K562 (cell line): ENCODE measurements at regions not wholly inside any gene's neighbourhood (a gene's known extent, or its start where the extent isn't known, plus 50 kb on each side); places are given as distances from the start of the nearest gene placed in this dataset.

Experiments used
- E2F8 ChIP-seq: fragments of 450-650 bp; IDR thresholded peaks from 2 replicates; pipeline ENCODE4 v1.7.1; 2018; ENCODE audit warnings: mild to moderate bottlenecking, low read depth; ENCODE audit not compliant: partially characterized antibody
- FOXJ2 ChIP-seq: fragments of 200-800 bp; sonication (Bioruptor generic); IDR thresholded peaks from 2 replicates; pipeline ENCODE4 v1.6.1; 2016; ENCODE audit warnings: missing genetic modification characterization, missing compliant biosample characterization
- ILK ChIP-seq: fragments of 450-650 bp; IDR thresholded peaks from 2 replicates; pipeline ENCODE4 v1.6.1; 2016; ENCODE audit warnings: missing genetic modification characterization, low read depth, mild to moderate bottlenecking, missing compliant biosample characterization, moderate library complexity, borderline replicate concordance
- KHSRP ChIP-seq: fragments of 450-650 bp; IDR thresholded peaks from 2 replicates; pipeline ENCODE4 v1.6.1; 2017
- MAFG ChIP-seq: fragments of 450-650 bp; conservative IDR thresholded peaks from 2 replicates; pipeline ENCODE4 v1.6.1; 2016; ENCODE audit warnings: missing genetic modification characterization, missing compliant biosample characterization
- MTA3 ChIP-seq: fragments of 450-650 bp; formaldehyde crosslinking; IDR thresholded peaks from 2 replicates; pipeline ENCODE4 v1.6.1; 2017; ENCODE audit warnings: mild to moderate bottlenecking, borderline replicate concordance
- MYC ChIP-seq, 2 experiments: fragments of 250-450 bp in 1 of 2; sonication (Bioruptor Pico) in 1 of 2; IDR thresholded peaks; 2 replicates each; pipeline versions ENCODE4 v1.5.1 to v1.6.1; 2012 to 2021; ENCODE audit warnings: low read depth in 2 of 2, borderline replicate concordance in 1 of 2, improper control_type of control experiment in 1 of 2, low read length in 1 of 2, mild to moderate bottlenecking in 1 of 2, moderate library complexity in 1 of 2
- XRCC5 ChIP-seq: fragments of 200-400 bp; formaldehyde crosslinking; IDR thresholded peaks from 2 replicates; pipeline ENCODE4 v1.6.1; 2017; ENCODE audit warnings: low read depth, mild to moderate bottlenecking, low read length
- ZHX1 ChIP-seq: fragments of 150-350 bp; conservative IDR thresholded peaks from 2 replicates; pipeline ENCODE4 v1.6.1; 2014; ENCODE audit warnings: low read length
- ZNF436 ChIP-seq: fragments of 250-450, 450-650 bp; sonication (Bioruptor Pico); formaldehyde crosslinking; IDR thresholded peaks from 2 replicates; pipeline ENCODE4 v1.7.0; 2020; ENCODE audit warnings: mild to moderate bottlenecking
- TF ChIP-seq, protein P1 (sequence below): fragments of 200-800 bp; sonication (Bioruptor generic); IDR thresholded peaks from 2 replicates; pipeline ENCODE4 v1.6.1; 2016; ENCODE audit warnings: missing genetic modification characterization, missing compliant biosample characterization
- TF ChIP-seq, protein P2 (sequence below): fragments of 250-450 bp; sonication (Bioruptor Pico); IDR thresholded peaks from 2 replicates; pipeline ENCODE4 v1.4.0; 2020; ENCODE audit warnings: mild to moderate bottlenecking

GRCh38 chr6:14950103-14950969 lies 295.5 kb upstream of the JARID2 start (continued):
- TF ChIP-seq, protein P1, sequence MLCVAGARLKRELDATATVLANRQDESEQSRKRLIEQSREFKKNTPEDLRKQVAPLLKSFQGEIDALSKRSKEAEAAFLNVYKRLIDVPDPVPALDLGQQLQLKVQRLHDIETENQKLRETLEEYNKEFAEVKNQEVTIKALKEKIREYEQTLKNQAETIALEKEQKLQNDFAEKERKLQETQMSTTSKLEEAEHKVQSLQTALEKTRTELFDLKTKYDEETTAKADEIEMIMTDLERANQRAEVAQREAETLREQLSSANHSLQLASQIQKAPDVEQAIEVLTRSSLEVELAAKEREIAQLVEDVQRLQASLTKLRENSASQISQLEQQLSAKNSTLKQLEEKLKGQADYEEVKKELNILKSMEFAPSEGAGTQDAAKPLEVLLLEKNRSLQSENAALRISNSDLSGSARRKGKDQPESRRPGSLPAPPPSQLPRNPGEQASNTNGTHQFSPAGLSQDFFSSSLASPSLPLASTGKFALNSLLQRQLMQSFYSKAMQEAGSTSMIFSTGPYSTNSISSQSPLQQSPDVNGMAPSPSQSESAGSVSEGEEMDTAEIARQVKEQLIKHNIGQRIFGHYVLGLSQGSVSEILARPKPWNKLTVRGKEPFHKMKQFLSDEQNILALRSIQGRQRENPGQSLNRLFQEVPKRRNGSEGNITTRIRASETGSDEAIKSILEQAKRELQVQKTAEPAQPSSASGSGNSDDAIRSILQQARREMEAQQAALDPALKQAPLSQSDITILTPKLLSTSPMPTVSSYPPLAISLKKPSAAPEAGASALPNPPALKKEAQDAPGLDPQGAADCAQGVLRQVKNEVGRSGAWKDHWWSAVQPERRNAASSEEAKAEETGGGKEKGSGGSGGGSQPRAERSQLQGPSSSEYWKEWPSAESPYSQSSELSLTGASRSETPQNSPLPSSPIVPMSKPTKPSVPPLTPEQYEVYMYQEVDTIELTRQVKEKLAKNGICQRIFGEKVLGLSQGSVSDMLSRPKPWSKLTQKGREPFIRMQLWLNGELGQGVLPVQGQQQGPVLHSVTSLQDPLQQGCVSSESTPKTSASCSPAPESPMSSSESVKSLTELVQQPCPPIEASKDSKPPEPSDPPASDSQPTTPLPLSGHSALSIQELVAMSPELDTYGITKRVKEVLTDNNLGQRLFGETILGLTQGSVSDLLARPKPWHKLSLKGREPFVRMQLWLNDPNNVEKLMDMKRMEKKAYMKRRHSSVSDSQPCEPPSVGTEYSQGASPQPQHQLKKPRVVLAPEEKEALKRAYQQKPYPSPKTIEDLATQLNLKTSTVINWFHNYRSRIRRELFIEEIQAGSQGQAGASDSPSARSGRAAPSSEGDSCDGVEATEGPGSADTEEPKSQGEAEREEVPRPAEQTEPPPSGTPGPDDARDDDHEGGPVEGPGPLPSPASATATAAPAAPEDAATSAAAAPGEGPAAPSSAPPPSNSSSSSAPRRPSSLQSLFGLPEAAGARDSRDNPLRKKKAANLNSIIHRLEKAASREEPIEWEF: no peak
- TF ChIP-seq FOXJ2 (tag) (peak; percentile 78), KHSRP (no peak), MYC (IDR thresholded peaks at IDR 0.05; ENCODE audit: low read depth, low read length) (peak; percentile 75), MYC (CRISPR knock-in tag; IDR thresholded peaks at IDR 0.05; ENCODE audit: borderline replicate concordance, low read depth) (no peak), ILK (no peak), MTA3 (no peak), XRCC5 (no peak), E2F8 (no peak), ZHX1 (no peak), MAFG (tag) (no peak), ZNF436 (CRISPR knock-in tag) (no peak)
- TF ChIP-seq, protein P2, sequence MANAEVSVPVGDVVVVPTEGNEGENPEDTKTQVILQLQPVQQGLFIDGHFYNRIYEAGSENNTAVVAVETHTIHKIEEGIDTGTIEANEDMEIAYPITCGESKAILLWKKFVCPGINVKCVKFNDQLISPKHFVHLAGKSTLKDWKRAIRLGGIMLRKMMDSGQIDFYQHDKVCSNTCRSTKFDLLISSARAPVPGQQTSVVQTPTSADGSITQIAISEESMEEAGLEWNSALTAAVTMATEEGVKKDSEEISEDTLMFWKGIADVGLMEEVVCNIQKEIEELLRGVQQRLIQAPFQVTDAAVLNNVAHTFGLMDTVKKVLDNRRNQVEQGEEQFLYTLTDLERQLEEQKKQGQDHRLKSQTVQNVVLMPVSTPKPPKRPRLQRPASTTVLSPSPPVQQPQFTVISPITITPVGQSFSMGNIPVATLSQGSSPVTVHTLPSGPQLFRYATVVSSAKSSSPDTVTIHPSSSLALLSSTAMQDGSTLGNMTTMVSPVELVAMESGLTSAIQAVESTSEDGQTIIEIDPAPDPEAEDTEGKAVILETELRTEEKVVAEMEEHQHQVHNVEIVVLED (CRISPR knock-in tag): no peak
